Neural cell (in vitro differentiated cells): ENCODE measurements at regions not wholly inside any gene's neighbourhood (a gene's known extent, or its start where the extent isn't known, plus 50 kb on each side); places are given as distances from the start of the nearest gene placed in this dataset.

Experiments
- H2AFZ ChIP-seq: fragments of 200-600, 300-800 bp; sonication (generic), shearing (Covaris generic); 2 replicates; pipeline ENCODE4 v1.6.0; 2014; ENCODE audit warnings: low read depth, mild to moderate bottlenecking, antibody characterized with exemption, low read length, moderate library complexity
- H3F3A ChIP-seq: fragments of 200-600 bp; shearing (Covaris generic); 2 replicates; pipeline ENCODE4 v1.6.1; 2016; ENCODE audit warnings: mild to moderate bottlenecking, moderate library complexity, mixed read lengths, antibody characterized with exemption, low read length; ENCODE audit not compliant: insufficient read depth, poor library complexity, severe bottlenecking
- H3K27ac ChIP-seq: fragments of 200-600, 300-800 bp; sonication (generic), shearing (Covaris generic); 2 replicates; pipeline ENCODE4 v1.5.1; 2014; ENCODE audit warnings: mild to moderate bottlenecking, low read length, moderate library complexity
- H3K27me3 ChIP-seq: fragments of 300-800, 200-600 bp; sonication (generic), shearing (Covaris generic); 2 replicates; pipeline ENCODE4 v1.6.0; 2014; ENCODE audit warnings: mild to moderate bottlenecking, low read depth, low read length, moderate library complexity; ENCODE audit not compliant: insufficient read depth
- H3K36me3 ChIP-seq: fragments of 300-800, 200-600 bp; sonication (generic), shearing (Covaris generic); 2 replicates; pipeline ENCODE4 v1.5.1; 2014; ENCODE audit warnings: mild to moderate bottlenecking, antibody characterized with exemption, low read length, moderate library complexity; ENCODE audit not compliant: insufficient read depth
- H3K4me2 ChIP-seq: fragments of 300-800, 200-600 bp; sonication (generic), shearing (Covaris generic); 2 replicates; pipeline ENCODE4 v1.6.0; 2014; ENCODE audit warnings: mild to moderate bottlenecking, low read length
- H3K4me3 ChIP-seq: fragments of 300-800, 200-600 bp; sonication (generic), shearing (Covaris generic); 2 replicates; pipeline ENCODE4 v1.5.1; 2014; ENCODE audit warnings: mild to moderate bottlenecking, low read length, moderate library complexity
- H3K79me2 ChIP-seq: fragments of 200-600 bp; shearing (Covaris generic); replicated peaks from 2 replicates; pipeline ENCODE4 v1.6.0; 2014; ENCODE audit warnings: mild to moderate bottlenecking, low read length, moderate library complexity; ENCODE audit not compliant: insufficient read depth
- H3K9ac ChIP-seq: fragments of 300-800, 200-600 bp; sonication (generic), shearing (Covaris generic); 2 replicates; pipeline ENCODE4 v1.6.1; 2016; ENCODE audit warnings: mild to moderate bottlenecking, low read length, mixed read lengths
- H3K9me2 ChIP-seq: fragments of 200-600 bp; shearing (Covaris generic); 2 replicates; pipeline ENCODE4 v1.6.1; 2016; ENCODE audit warnings: mild to moderate bottlenecking, low read length, mixed read lengths; ENCODE audit not compliant: insufficient read depth
- H3K9me3 ChIP-seq: fragments of 200-600, 300-800 bp; sonication (generic), shearing (Covaris generic); 2 replicates; pipeline ENCODE4 v1.6.1; 2016; ENCODE audit warnings: mild to moderate bottlenecking, mixed run types, low read length, moderate library complexity, mixed read lengths
- H4K20me1 ChIP-seq: fragments of 200-600 bp; shearing (Covaris generic); 2 replicates; pipeline ENCODE4 v1.6.1; 2016; ENCODE audit warnings: mild to moderate bottlenecking, mixed run types; ENCODE audit not compliant: insufficient read depth
- EP300 ChIP-seq: fragments of 450-650 bp; conservative IDR thresholded peaks from 2 replicates; pipeline ENCODE4 v1.6.1; 2014; ENCODE audit warnings: antibody characterized with exemption, mild to moderate bottlenecking, moderate library complexity; ENCODE audit not compliant: poor library complexity, severe bottlenecking
- EZH2 ChIP-seq: fragments of 200-600, 300-800 bp; shearing (Covaris generic), sonication (generic); IDR thresholded peaks from 2 replicates; pipeline ENCODE4 v1.6.1; 2014; ENCODE audit warnings: antibody characterized with exemption, low read length, borderline replicate concordance, mild to moderate bottlenecking; ENCODE audit not compliant: insufficient read depth, poor library complexity, severe bottlenecking
- MXI1 ChIP-seq: fragments of 450-650 bp; conservative IDR thresholded peaks from 2 replicates; pipeline ENCODE4 v1.6.1; 2014; ENCODE audit warnings: antibody characterized with exemption, mild to moderate bottlenecking; ENCODE audit not compliant: poor library complexity, severe bottlenecking
- POLR2AphosphoS5 ChIP-seq: IDR thresholded peaks from 2 replicates; pipeline ENCODE4 v1.6.1; 2012
- RAD21 ChIP-seq: fragments of 450-650 bp; conservative IDR thresholded peaks from 2 replicates; pipeline ENCODE4 v1.6.1; 2014; ENCODE audit warnings: antibody characterized with exemption, mild to moderate bottlenecking, moderate library complexity
- SMC3 ChIP-seq: fragments of 450-650 bp; conservative IDR thresholded peaks from 2 replicates; pipeline ENCODE4 v1.6.1; 2014; ENCODE audit warnings: antibody characterized with exemption, mild to moderate bottlenecking, moderate library complexity; ENCODE audit not compliant: poor library complexity
- TAF1 ChIP-seq: IDR thresholded peaks from 2 replicates; pipeline ENCODE4 v1.6.1; 2012; ENCODE audit warnings: low read depth
- TF ChIP-seq, protein P1 (sequence below): IDR thresholded peaks from 2 replicates; pipeline ENCODE4 v1.6.1; 2012; ENCODE audit warnings: borderline replicate concordance
- TF ChIP-seq, protein P2 (sequence below): fragments of 450-650 bp; IDR thresholded peaks from 2 replicates; pipeline ENCODE4 v1.5.1; 2014; ENCODE audit warnings: antibody characterized with exemption, mild to moderate bottlenecking, moderate library complexity; ENCODE audit not compliant: poor library complexity, severe bottlenecking

DNA sequence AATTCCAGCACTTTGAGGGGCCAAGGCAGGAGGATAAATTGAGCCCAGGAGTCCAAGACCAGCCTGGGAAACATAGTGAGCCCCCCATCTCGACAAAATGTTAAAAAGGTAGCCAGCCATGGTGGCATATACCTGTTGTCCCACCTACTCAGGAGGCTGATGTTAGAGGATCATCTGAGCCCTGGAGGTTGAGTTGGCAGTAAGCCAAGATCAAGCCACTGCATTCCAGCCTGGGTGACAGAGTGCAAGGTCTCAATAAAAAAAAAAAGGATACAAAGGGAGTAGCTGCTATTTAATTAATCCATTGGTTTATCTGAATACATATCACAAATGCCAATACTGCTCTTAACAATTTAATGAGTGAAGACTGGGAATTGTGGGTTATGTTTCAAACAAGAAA lies 327.8 kb downstream of the CPS1 start:
- H2AFZ ChIP-seq, result no peak overlapping the region

DNA sequence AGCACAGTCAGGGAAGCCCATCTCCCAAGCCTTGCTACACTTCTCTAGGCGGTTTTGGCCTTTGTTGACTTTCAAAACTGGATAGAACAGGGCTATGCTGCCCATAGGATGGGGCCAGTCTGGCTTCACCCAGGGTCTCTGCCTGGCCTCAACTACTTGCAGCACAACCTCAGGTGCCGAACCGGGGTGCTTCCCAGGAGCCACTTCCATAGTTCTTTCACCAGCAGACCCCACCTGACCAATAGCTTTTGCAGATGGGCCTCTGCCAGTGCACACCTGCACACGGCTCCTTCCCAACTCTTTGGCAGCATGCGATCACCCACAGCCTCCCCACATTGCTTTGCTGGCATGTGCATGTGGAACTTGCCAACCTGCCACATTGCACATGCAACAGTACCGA lies 331.6 kb downstream of the CPS1 start:
- H3K4me2 ChIP-seq, result no peak overlapping the region
- no peaks in the 10 kb centered on the region for H3K36me3 ChIP-seq
- H3K9ac ChIP-seq, result no peak overlapping the region
- TF ChIP-seq, protein P1, sequence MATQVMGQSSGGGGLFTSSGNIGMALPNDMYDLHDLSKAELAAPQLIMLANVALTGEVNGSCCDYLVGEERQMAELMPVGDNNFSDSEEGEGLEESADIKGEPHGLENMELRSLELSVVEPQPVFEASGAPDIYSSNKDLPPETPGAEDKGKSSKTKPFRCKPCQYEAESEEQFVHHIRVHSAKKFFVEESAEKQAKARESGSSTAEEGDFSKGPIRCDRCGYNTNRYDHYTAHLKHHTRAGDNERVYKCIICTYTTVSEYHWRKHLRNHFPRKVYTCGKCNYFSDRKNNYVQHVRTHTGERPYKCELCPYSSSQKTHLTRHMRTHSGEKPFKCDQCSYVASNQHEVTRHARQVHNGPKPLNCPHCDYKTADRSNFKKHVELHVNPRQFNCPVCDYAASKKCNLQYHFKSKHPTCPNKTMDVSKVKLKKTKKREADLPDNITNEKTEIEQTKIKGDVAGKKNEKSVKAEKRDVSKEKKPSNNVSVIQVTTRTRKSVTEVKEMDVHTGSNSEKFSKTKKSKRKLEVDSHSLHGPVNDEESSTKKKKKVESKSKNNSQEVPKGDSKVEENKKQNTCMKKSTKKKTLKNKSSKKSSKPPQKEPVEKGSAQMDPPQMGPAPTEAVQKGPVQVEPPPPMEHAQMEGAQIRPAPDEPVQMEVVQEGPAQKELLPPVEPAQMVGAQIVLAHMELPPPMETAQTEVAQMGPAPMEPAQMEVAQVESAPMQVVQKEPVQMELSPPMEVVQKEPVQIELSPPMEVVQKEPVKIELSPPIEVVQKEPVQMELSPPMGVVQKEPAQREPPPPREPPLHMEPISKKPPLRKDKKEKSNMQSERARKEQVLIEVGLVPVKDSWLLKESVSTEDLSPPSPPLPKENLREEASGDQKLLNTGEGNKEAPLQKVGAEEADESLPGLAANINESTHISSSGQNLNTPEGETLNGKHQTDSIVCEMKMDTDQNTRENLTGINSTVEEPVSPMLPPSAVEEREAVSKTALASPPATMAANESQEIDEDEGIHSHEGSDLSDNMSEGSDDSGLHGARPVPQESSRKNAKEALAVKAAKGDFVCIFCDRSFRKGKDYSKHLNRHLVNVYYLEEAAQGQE, result no peak
- H3F3A ChIP-seq, result no peaks in the 10 kb centered on the region
- no peaks in the 10 kb centered on the region for H3K79me2 ChIP-seq
- no peaks in the 10 kb centered on the region for H3K9me3 ChIP-seq
- H3K27me3 ChIP-seq, result no peaks in the 10 kb centered on the region
- H3K4me3 ChIP-seq, result no peak overlapping the region
- no peak overlapping the region for H3K27ac ChIP-seq
- no peak overlapping the region for H2AFZ ChIP-seq
- H4K20me1 ChIP-seq, result no peaks in the 10 kb centered on the region
- H3K9me2 ChIP-seq, result no peaks in the 10 kb centered on the region

More for the DNA sequence above, 327.8 kb downstream of the CPS1 start:
- no peak overlapping the region for H3K4me3 ChIP-seq
- no peaks in the 10 kb centered on the region for H3K9me2 ChIP-seq
- no peak overlapping the region for H3K27ac ChIP-seq
- no peaks in the 10 kb centered on the region for H4K20me1 ChIP-seq
- TF ChIP-seq, protein P1, result no peak
- TF ChIP-seq POLR2AphosphoS5 (no peak), RAD21 (no peak), EZH2 (no peak), SMC3 (no peak), EP300 (no peak), TAF1 (no peak), MXI1 (no peak)
- TF ChIP-seq, protein P2, sequence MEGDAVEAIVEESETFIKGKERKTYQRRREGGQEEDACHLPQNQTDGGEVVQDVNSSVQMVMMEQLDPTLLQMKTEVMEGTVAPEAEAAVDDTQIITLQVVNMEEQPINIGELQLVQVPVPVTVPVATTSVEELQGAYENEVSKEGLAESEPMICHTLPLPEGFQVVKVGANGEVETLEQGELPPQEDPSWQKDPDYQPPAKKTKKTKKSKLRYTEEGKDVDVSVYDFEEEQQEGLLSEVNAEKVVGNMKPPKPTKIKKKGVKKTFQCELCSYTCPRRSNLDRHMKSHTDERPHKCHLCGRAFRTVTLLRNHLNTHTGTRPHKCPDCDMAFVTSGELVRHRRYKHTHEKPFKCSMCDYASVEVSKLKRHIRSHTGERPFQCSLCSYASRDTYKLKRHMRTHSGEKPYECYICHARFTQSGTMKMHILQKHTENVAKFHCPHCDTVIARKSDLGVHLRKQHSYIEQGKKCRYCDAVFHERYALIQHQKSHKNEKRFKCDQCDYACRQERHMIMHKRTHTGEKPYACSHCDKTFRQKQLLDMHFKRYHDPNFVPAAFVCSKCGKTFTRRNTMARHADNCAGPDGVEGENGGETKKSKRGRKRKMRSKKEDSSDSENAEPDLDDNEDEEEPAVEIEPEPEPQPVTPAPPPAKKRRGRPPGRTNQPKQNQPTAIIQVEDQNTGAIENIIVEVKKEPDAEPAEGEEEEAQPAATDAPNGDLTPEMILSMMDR, result no peak
- H3K9ac ChIP-seq, result no peak overlapping the region
- H3F3A ChIP-seq, result no peaks in the 10 kb centered on the region
- H3K36me3 ChIP-seq, result no peaks in the 10 kb centered on the region
- H3K4me2 ChIP-seq, result no peak overlapping the region
- no peaks in the 10 kb centered on the region for H3K9me3 ChIP-seq
- H3K79me2 ChIP-seq, result no peaks in the 10 kb centered on the region
- no peaks in the 10 kb centered on the region for H3K27me3 ChIP-seq
